Fibroblast of lung (primary cell): ENCODE measurements at regions not wholly inside any gene's neighbourhood (a gene's known extent, or its start where the extent isn't known, plus 50 kb on each side); places are given as distances from the start of the nearest gene placed in this dataset.

Source experiments
- EZH2 ChIP-seq: IDR thresholded peaks from 2 replicates; pipeline ENCODE4 v1.5.1; 2012; ENCODE audit warnings: low read length, control low read depth, mild to moderate bottlenecking; ENCODE audit errors: missing control alignments
- TF ChIP-seq, protein P1 (sequence below), 2 donors: IDR thresholded peaks in 1 of 2; conservative IDR thresholded peaks in 1 of 2; 1 replicate in 1 of 2; 2 replicates in 1 of 2; pipeline ENCODE4 v1.5.1; 2011 to 2012; ENCODE audit warnings: low read length in 2 of 2, control low read depth in 1 of 2, inconsistent platforms in 1 of 2, low read depth in 1 of 2, mild to moderate bottlenecking in 1 of 2

DNA sequence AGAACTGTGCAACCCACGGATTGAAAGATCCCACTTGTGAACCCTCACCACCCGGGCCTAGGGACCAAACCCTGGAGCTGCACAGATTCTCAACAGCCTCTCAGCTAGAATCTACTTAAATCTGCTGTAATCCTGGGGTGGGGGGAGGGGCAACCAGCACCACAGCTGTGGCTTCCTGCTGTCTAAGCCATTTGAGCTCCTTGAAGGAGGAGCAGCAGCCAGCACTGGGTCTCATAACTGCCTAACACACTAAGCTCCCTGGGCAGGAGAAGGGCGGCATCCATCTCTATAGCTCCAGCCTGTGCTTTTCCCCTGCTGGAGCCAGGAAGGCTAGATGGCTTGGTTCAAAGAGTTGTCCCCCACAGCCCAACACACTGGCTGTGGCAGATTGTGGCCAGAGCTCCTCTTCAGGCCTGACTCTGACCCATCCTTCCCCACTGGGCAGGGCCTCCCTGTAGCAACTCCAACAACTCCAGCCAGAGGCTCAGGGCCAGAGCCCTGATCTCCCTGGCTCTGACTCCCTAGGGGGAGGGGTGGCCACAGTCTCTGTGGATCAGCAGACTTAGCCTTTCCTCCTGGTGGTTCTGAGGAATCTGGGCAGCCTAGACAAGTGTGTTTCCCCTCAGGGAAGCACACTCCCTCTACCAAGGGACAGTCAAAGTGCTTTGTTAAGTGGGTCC, 72.0 kb upstream of the C9orf72 start:
- TF ChIP-seq, protein P1, sequence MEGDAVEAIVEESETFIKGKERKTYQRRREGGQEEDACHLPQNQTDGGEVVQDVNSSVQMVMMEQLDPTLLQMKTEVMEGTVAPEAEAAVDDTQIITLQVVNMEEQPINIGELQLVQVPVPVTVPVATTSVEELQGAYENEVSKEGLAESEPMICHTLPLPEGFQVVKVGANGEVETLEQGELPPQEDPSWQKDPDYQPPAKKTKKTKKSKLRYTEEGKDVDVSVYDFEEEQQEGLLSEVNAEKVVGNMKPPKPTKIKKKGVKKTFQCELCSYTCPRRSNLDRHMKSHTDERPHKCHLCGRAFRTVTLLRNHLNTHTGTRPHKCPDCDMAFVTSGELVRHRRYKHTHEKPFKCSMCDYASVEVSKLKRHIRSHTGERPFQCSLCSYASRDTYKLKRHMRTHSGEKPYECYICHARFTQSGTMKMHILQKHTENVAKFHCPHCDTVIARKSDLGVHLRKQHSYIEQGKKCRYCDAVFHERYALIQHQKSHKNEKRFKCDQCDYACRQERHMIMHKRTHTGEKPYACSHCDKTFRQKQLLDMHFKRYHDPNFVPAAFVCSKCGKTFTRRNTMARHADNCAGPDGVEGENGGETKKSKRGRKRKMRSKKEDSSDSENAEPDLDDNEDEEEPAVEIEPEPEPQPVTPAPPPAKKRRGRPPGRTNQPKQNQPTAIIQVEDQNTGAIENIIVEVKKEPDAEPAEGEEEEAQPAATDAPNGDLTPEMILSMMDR (conservative IDR thresholded peaks at IDR 0.05 in 1 of 2, IDR thresholded peaks at IDR 0.05 in 1 of 2; ENCODE audit: low read depth in 1 of 2, low read length in 2 of 2) = no peak
- no peak for TF ChIP-seq EZH2
